Activated T-cell treated with anti-CD3 and anti-CD28 coated beads for 1 hour (primary cell): ENCODE measurements at regions not wholly inside any gene's neighbourhood (a gene's known extent, or its start where the extent isn't known, plus 50 kb on each side); places are given as distances from the start of the nearest gene placed in this dataset.

ENCODE experiments used
- DNase-seq: peaks from one replicate; pipeline ENCODE4 v3.0.0-alpha.2; 2020; ENCODE audit warnings: low read depth

DNA sequence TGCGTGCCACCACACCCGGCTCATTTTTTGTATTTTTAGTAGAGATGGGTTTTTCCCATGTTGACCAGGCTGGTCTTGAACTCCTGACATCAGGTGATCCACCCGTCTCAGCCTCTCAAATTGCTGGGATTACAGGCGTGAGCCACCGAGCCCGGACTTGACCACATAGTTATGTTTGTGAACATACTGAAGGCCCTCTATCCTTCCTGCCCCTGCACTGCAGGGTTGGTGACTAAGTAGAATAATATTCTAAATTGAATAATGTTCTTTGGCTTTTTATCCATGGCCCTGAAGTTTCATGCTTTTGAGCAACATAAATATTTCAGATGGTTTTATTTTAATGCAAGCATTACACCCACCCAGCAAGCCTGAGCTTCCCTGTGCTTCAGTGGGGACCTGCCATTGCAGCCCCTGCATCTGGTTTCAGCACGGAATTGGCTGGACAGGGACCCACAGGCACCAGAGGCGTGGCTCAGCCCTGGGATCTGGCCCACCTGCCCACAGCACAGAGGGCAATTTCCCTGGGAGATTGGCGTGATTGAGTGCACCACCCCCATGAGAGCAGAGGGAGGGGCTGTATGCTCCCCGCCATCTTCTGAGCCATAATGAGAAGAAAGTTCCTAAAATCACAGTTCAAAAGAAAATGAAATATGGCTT, 460.5 kb downstream of the BRD1 start:
- no peak for DNase-seq

DNA sequence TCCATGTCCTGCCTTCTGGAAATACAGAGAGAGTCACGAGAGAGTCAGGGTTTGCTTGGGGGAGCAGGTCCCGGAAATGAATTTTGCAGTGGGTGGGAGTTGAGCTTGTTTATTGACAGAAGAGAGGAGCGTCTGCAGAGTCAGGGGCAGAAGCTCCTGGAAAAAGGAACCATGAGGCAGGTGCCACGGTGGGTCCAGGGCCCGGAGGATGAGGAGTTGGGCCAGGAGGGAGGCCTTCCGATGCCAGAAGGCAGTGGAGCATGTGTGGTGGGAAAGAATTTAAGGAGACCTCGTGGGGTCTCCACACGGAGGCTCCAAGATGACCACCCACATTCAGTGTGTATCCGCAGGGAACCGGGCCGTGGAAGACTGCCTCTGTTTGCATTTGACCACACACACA, 461.2 kb downstream of the BRD1 start:
- no peak for DNase-seq

DNA sequence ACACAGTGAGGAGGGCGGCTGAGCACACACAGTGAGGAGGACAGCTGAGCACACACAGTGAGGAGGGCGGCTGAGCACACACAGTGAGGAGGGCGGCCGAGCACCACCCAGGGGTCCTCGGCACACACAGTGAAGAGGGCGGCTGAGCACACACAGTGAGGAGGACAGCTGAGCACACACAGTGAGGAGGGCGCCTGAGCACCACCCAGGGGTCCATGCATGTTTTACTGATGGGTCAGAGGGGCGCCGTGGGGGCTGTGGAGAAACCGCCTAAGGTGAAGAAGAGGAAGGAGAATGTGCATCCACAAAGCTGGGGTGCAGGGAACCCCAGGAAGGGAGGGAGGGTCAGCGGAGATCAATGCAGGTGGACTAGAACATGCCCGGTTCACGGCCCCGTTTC, 461.8 kb downstream of the BRD1 start:
- no peak for DNase-seq

DNA sequence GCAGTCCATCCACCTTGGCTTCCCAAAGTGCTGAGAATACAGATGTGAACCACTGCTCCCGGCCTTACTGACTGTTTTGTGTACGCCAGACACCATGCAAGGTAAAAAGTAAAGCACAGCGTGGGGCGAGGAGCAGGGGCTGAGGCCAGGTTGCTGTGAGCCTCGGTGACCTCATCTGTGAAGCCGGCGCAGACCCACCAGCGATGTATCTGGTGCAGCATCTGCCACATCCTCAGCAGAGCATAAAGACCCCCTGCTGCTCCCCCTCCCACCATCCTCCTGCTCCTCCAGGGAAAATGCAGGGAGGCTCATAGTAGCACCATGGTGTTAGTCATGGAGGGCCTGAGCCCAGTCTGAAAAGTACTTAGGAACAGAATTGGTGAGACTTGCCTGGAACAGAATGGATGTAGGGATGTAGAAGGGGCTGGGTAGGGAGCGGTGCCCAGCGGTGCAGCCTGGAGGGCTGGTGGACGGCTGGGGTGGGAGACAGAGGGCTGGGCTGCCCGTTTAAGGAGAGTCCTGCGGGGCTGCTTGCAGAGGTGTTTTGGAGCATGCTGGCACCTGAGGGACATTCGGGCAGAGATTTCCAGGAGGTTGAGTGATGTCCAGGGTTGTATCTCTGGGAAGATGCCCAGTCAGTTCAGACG, 462.4 kb downstream of the BRD1 start:
- no peak for DNase-seq

DNA sequence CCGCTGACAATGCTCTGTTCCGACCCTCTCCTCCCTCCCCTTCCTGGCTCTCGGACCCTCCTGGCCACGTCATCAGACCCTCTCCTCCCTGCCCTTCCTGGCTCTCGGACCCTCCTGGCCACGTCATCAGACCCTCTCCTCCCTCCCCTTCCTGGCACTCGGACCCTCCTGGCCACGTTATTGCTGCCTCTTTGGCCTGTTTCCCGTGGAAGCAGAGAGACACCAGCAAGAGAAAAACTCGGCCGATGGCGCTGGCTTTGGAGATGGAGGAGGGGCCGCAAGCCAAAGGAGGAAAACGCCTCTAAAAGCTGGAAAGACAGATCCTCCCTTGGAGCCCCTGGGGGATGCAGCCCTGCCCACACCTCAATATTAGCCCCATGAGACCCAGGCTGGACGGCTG, 463.3 kb downstream of the BRD1 start:
- DNase-seq: no peak

DNA sequence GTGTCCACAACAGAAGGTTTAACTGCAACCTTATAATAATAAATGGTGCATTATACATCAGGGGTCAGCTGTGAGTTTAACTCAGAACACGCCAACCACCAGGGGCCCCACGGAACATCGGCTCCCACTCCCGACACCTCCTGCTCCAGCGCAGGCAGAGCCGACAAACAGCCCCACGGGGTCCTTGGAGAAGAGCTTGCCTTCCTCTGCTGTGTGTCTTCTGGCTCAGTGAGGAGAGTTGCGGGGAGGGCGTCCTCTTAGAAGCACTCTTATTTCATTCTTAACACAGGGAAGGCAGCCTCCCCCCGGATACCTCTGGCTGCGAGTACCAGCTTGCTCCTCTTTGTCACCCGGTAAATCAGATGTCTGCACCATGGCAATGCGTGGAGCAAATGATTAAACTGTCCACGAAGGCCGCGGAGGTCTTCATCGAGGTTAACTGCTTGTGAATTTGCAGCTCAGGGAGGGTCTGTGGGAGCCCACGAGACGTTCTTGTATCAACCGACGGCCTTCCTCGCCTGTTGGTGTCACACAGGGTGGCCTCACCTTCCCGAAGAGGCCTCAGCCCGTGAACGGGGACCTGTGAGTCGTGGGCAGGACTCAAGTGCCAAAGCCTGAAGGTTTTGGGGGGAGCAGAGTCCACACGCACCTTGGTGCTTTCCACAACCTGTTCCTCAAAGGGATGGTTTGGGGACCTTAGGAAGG, 464.0 kb downstream of the BRD1 start:
- DNase-seq: no peak

DNA sequence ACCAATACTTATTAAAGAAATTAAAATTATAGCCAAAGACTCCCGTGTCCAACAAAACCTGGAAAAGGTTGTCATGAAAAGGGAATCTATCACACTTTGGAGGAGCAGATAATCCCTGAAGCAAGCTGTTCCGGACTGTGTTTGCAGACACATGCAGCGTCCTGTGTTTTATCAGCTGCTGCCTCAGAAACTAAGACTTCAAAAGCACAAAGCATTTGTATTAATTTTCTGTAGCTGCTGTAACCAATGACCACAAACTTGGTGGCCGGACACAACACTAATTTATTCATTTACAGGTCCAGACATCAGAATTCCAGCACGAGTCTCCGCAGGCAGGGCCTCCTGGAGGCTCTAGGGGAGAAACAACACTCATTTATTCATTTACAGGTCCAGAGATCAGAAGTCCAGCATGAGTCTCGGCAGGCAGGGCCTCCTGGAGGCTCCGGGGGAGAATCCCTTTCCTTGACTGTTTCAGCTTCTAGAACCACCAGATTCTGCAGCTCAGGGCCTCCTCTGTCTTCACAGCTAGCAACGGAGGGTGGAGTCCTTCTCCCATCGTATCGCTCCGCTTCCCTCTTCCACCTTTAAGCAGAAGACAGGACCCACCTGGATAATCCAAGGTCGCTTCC, 465.3 kb downstream of the BRD1 start:
- DNase-seq: no peak

DNA sequence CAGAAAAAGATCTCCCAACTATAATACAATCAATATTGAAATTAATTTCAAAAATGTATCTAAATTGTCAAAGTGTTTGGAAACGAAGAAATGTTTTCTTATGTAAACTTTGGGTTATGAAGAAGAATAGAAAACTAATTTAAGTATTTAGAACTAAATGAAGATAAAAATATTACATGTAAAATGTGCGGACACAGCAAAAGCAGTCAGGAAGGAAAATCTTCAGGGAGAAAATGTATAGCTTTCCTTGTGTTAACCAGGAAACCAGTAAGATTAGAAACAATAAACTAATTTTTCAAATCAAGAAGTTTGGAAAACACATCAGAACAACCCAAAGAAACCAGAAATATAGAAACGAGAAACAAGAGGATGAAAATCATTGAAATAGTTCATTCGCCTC, 466.5 kb downstream of the BRD1 start:
- no peak for DNase-seq

DNA sequence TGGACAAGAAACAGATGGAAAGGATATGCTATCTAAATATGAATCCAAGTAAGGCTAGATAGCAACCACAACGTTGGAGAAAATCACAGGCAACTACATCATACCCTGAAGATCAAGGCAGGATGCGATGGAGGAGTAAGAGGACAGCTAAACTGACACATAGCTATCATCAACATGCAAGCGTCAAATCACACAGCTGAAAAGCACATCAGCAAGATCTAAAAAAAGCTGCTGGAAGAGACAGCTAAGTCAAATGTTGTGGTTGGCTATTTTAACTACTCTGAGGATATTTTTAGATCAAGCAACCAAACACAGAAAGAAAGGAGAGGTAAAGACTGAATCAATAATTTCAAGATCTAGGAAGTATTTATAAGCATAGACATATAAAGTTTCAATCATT, 466.9 kb downstream of the BRD1 start:
- no peak for DNase-seq

DNA sequence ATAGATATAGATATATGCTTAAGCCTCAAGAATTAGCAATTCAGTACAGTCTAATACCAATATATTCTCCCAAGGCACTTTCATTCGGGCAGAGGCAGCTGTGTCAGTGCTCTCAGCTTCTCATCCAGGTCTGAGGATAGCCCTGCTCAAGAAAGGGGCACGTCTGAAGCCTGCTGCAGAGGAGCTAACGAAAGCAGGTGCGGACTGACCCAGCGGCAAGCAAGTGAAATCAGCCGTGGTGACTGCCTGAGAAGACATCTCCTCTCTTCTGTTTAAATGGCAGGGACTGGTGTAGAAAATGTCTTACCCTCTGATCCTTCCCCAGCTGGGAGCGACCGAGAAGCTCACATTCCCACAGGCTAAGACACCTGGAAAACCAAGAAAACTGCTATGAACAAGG, 468.6 kb downstream of the BRD1 start:
- DNase-seq: no peak

DNA sequence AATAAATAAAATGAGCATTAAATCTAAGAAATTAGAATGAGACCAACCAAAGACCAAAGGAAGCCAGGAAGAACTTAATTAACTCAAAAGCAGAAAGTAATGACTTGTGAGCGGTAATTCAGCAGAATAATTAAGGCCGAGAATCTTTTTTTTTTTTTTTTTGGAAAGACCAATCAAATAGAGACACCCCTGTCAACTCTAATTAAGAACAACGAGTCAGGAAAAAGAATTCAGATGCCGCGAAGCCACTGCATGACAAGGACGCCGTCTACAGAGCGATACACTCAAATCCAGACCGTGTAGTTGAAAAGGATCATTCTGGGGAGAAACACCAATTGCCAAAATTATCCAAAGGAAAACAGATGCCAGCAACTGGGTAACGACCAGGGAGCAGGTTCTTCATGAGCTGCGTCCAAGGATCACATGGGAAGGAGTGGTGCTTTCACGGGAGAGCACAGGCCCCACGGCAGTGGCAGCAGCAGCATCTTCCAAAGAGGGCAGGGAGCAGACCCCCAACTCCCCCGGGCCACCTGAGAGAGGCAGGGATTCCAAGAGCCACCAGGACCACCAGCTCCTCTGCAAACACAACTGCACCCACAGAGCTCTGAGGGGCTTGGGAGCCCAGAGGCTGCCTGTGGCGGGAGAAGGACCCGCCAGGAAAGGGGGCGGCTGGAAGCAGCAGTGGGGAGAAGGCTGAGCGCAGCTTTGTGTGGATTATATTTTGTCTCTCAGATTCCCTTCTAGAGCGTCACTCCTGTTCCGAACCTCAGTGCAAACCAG, 469.8 kb downstream of the BRD1 start:
- no peak for DNase-seq

DNA sequence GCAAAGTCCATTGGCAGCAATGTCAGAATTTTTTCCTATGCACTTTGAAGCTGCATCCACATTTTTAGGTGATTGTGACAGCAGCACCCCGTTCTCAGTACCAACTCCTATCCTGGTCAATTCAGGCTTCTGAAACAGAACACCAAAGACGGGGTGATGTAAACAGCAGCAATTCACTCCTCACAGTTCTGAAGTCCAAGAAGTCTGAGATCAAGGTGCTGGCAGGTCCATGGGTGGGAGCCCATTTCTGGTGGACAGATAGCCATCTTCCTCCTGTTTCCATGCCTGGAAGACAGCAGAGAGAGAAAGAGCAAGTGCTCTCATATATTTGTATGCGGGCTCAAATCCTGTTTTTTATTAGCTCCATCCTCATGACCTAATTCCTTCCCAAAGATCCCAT, 471.2 kb downstream of the BRD1 start:
- DNase-seq: no peak

DNA sequence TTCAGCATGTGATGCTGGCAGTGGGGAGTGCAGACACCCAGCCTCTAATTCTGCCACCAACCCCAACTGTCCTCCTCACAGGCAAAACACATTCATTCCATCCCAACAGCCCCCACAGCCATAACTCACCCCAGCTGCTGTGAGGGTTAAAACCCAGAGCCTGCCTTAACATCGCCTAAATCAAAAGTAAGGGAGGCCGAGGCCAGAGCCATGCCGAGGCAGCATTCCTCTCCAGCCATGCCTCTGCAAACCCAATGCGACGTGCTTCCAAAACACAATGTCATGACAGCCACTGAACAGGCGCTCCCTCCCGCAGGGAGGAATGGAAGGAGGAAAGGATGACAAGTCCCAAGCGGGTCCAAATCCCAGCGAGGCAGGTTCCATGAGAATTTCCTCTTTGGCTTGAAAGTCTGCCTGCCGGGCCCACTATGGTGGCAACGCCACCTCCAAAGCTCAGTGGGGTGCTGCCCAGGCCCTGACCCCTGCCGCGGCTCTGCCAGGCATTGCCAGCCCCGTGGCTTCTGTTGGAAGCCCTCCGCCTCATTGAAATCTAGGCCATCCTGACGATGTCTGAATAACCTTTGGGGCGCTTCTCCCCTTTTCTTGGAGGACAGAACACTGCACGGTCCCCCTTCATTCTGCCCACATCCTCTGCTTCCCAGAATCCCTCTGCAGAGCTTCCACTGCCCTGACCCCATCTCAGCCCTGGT, 472.3 kb downstream of the BRD1 start:
- DNase-seq: no peak

DNA sequence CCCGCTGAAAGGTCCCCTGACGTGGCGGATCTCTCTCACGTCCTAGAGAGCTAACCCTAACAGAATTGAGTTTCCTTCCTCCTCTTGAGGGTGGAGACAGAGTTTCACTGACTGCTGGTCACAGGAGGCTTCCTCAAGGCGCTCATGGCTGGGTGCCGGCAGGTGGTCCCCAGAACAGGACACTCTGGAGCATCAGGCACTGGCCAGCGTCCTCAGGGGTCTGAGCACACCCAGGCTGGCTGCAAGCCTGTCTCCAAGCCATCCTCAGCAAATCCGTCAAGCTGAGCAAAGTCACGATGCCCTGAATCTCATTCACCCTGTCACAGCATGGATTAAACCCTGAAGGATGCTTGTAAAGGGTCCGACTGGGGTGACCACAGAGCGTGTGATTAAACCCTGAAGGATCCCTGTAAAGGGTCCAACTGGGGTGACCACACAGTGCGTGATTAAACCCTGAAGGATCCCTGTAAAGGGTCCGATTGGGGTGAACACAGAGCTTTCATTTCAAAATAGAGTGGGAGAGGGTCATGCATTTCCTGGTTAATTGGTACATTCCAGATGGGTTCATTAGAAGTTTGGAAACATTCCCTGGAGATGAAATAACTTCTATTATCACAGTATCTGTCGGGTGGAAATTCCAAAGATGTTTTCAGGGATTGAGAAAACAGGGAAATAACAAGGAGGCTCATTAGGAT, 473.0 kb downstream of the BRD1 start:
- DNase-seq: no peak

DNA sequence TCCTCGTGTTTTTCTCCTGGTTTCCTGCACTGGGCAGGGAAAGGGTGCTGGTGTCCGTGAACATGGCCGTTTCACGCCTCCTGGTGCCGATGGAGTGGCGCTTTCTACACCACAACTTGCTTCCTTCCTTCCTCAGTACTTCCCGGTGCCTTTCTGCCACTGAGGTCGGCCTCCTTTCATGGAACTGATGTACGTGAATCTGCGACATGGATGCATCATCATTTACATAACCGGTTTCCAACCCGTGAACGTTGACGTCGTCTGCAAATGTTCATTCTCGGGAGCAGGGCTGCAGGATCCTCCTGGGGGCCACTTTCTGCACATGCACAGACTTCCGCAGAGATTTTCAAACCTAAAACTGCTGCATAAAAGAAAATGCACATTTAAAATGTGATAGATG, 474.4 kb downstream of the BRD1 start:
- no peak for DNase-seq

DNA sequence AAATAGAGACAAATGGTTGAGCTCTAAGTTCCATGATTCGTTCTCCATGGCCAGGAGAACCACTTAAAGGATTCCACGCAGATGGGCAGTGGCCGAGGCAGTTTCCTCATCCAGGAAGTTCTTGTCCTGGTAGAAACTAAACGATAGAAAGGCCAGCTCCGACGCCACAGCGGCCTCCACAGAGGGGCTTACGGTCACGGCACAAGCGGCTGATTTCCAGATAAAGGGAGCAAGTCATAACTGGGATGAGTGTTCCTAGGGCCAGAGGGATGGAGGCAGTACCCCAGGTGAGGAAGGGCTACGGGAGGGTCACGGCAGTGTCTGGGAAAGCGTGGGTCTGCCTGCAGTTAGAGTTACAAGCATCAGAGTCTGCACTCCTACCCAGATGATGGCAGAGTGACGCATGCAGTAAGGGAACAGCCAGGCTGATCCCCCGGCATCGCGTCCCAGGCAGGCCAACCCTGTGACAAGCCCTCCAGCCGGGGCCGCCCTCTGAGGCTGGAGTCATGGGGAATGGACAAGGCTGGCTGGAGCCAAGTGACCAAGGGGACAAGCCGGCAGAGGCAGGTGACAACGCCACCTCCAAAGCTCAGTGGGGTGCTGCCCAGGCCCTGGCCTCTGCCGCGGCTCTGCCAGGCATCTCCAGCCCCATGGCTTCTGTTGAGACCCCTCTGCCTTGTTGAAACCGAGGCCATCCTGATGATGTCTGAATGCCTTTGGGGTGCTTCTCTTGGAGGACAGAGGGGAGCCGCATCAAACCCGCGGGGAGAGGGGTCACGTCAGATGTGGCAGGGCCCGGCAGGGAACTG, 475.1 kb downstream of the BRD1 start:
- no peak for DNase-seq

DNA sequence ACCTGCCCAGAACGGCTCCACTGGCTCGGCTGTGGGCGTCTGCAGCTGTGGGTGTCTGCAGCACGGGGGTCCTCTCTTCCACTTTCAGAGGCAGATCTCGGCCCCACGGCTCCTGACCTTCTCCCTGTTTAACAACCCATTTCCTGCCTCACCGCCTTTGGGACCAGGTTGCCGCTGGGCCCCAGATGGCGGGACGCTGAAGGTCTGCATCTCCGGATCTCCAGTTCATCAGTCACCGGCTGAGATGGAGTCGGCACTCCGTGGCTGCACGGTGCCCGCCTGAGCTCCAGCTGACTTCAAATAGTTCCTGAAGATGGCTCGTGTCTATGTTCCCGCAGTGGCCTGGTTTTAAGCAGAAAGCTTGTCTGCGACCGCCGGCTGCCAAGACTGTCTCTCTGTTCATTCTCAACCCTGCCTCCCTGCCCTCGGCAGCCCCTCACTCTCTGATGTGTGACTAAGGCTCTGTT, 475.9 kb downstream of the BRD1 start:
- no peak for DNase-seq

DNA sequence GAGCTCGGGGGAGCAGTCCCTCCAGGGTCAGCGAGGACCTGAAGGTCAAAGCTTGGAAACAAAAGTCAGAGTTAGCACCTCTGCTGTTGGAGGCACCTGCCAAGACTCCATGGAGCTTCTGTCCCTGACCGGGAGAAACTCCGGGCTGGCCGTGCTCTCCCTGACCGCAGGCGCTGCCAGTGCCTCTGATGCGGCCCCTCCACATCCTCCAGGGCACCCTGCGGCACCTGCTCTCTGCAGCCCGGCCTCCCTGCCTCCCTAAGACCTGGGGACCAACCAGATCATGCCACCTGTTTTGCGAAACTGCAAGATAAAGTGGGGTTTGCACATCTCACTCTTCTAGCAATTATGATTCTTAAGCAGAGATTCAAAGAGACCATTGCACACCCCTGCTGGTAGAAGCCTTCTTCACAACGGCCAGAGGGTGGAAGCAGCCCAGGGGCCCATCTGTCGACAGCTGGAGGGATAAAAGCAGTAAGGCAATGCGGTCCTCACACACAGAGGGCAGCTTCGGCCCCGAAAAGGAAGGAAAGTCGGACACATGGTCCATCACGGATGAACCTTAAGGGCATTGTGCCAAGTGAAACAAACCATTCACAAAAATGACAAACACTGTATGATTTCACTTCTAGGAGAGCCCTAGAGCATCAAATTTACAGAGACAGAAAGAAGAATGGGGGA, 477.1 kb downstream of the BRD1 start:
- DNase-seq: no peak

DNA sequence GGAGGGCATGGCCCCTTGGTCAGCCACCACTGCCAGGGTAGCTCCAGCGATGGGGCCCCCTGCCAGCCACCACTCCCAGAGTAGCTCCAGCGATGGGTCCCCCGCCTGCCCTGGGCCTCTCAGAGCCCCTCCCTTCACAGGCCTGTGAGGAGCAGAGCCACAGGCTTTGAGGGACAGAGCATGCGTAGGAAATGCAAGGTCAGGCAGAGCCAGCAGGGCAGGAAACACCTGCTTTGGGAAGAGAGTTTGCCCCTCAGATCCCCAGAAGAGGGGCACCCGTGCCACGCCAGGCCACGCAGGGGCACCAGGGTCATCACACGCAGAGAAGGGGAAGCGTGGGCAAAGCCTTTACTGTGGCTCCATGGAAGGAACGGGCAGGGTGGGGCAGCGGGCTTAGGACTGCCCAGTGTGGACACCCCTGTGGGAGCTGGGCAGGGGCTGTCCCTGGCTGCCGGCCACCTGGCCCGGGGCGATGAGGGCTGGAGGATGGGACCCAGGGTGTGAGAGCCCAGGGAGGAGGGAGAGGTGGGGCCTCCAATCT, 477.8 kb downstream of the BRD1 start:
- no peak for DNase-seq
